CD4-positive, CD25-positive, alpha-beta regulatory T cell (primary cell): ENCODE measurements at regions not wholly inside any gene's neighbourhood (a gene's known extent, or its start where the extent isn't known, plus 50 kb on each side); places are given as distances from the start of the nearest gene placed in this dataset.

Experiments used
- ATAC-seq, 2 donors: fragments of 150-1000 bp; cut with Tn5 transposase; one replicate each; pipeline ENCODE4 v1.10.0; 2021; ENCODE audit warnings: low read depth in 2 of 2, moderate number of reproducible peaks in 2 of 2, moderate library complexity in 1 of 2
- DNase-seq, 3 donors: peaks; one replicate each; pipeline versions ENCODE4 v3.0.0 to v3.0.0-alpha.2; 2012 to 2022; ENCODE audit warnings: mixed read lengths in 1 of 3
- H3K27ac ChIP-seq: one replicate; pipeline ENCODE4 v1.7.0; 2013; ENCODE audit warnings: mild to moderate bottlenecking, low read length; ENCODE audit not compliant: insufficient read depth, poor library complexity, severe bottlenecking
- H3K27me3 ChIP-seq: one replicate; pipeline ENCODE4 v1.7.0; 2013; ENCODE audit warnings: low read length; ENCODE audit not compliant: control insufficient read depth, insufficient read depth
- H3K36me3 ChIP-seq: one replicate; pipeline ENCODE4 v1.7.0; 2013; ENCODE audit warnings: mild to moderate bottlenecking, low read length, moderate library complexity; ENCODE audit not compliant: control insufficient read depth, insufficient read depth
- H3K4me1 ChIP-seq: 2 replicates; pipeline ENCODE4 v1.7.0; 2013; ENCODE audit warnings: mild to moderate bottlenecking, low read length; ENCODE audit not compliant: insufficient read depth, control insufficient read depth, poor library complexity, severe bottlenecking
- H3K4me3 ChIP-seq: one replicate; pipeline ENCODE4 v1.7.0; 2013; ENCODE audit warnings: low read depth, mild to moderate bottlenecking, low read length, moderate library complexity
- H3K9me3 ChIP-seq, 2 experiments: 1 replicate in 1 of 2; 2 replicates in 1 of 2; pipeline ENCODE4 v1.7.0; 2013; ENCODE audit warnings: low read length in 2 of 2, mild to moderate bottlenecking in 1 of 2, moderate library complexity in 1 of 2; ENCODE audit not compliant: control insufficient read depth in 2 of 2
- H3K27ac Mint-ChIP-seq, 3 donors: one replicate each; pipeline ENCODE4 v1.8.0; 2020 to 2022; ENCODE audit warnings: mild to moderate bottlenecking in 3 of 3, mixed read lengths in 3 of 3, moderate library complexity in 2 of 3
- H3K27me3 Mint-ChIP-seq: one replicate; pipeline ENCODE4 v1.8.0; 2022; ENCODE audit warnings: mild to moderate bottlenecking, mixed read lengths
- H3K36me3 Mint-ChIP-seq: one replicate; pipeline ENCODE4 v1.8.0; 2020; ENCODE audit warnings: mixed read lengths
- H3K4me1 Mint-ChIP-seq, 4 donors: one replicate each; pipeline ENCODE4 v1.8.0; 2020 to 2022; ENCODE audit warnings: mixed read lengths in 4 of 4, mild to moderate bottlenecking in 1 of 4
- H3K4me3 Mint-ChIP-seq, 4 donors: one replicate each; pipeline ENCODE4 v1.8.0; 2020 to 2022; ENCODE audit warnings: mild to moderate bottlenecking in 4 of 4, mixed read lengths in 4 of 4, moderate library complexity in 3 of 4
- H3K9me3 Mint-ChIP-seq, 7 donors: one replicate each; pipeline ENCODE4 v1.8.0; 2020 to 2022; ENCODE audit warnings: mixed read lengths in 7 of 7, mild to moderate bottlenecking in 3 of 7, moderate library complexity in 2 of 7

GRCh38 chr14:43803076-43803689, 703.9 kb downstream of the FSCB start:
- Histone ChIP-seq H3K9me3 (peaks cover 0 to 9% of the 10 kb centered on the region in 2 experiments), H3K4me1 (no peaks in the 10 kb centered on the region), H3K36me3 (no peaks in the 10 kb centered on the region), H3K4me3 (no peak overlapping the region), H3K27me3 (no peaks in the 10 kb centered on the region), H3K27ac (no peak overlapping the region)
- no peaks in the 10 kb centered on the region for H3K27me3 Mint-ChIP-seq
- DNase-seq, result no peak
- H3K9me3 Mint-ChIP-seq, result peaks cover 2 to 39% (median 12%) of the 10 kb centered on the region in 7 donors
- H3K36me3 Mint-ChIP-seq, result no peaks in the 10 kb centered on the region
- H3K4me3 Mint-ChIP-seq, result no peak overlapping the region
- ATAC-seq, result no peak
- H3K4me1 Mint-ChIP-seq, result no peaks in the 10 kb centered on the region
- H3K27ac Mint-ChIP-seq, result no peak overlapping the region

GRCh38 chr14:43795600-43796228, 711.4 kb downstream of the FSCB start:
- Mint-ChIP-seq H3K9me3 (peaks cover 0 to 7% (median 3%) of the 10 kb centered on the region in 7 donors), H3K4me3 (no peak overlapping the region), H3K4me1 (no peaks in the 10 kb centered on the region), H3K27ac (no peak overlapping the region), H3K27me3 (no peaks in the 10 kb centered on the region), H3K36me3 (no peaks in the 10 kb centered on the region)
- H3K9me3 ChIP-seq, result no peaks in the 10 kb centered on the region
- no peak for ATAC-seq
- H3K4me1 ChIP-seq, result no peaks in the 10 kb centered on the region
- no peak overlapping the region for H3K27ac ChIP-seq
- DNase-seq, result no peak
- no peak overlapping the region for H3K4me3 ChIP-seq
- H3K27me3 ChIP-seq, result no peaks in the 10 kb centered on the region
- H3K36me3 ChIP-seq, result no peaks in the 10 kb centered on the region

GRCh38 chr14:43793579-43793978, 713.5 kb downstream of the FSCB start:
- DNase-seq (no peak), ATAC-seq (no peak)
- no peaks in the 10 kb centered on the region for H3K27me3 ChIP-seq
- no peak overlapping the region for H3K27ac Mint-ChIP-seq
- H3K4me3 Mint-ChIP-seq, result no peak overlapping the region
- no peaks in the 10 kb centered on the region for H3K4me1 Mint-ChIP-seq
- H3K9me3 ChIP-seq, result no peaks in the 10 kb centered on the region
- no peaks in the 10 kb centered on the region for H3K4me1 ChIP-seq
- H3K4me3 ChIP-seq, result no peak overlapping the region
- H3K36me3 Mint-ChIP-seq, result no peaks in the 10 kb centered on the region
- H3K9me3 Mint-ChIP-seq, result peaks cover 0 to 6% (median 3%) of the 10 kb centered on the region in 7 donors
- H3K27me3 Mint-ChIP-seq, result no peaks in the 10 kb centered on the region
- H3K27ac ChIP-seq, result no peak overlapping the region
- no peaks in the 10 kb centered on the region for H3K36me3 ChIP-seq

GRCh38 chr14:43792980-43793379, 714.1 kb downstream of the FSCB start:
- no peaks in the 10 kb centered on the region for H3K27me3 Mint-ChIP-seq
- Histone ChIP-seq H3K27ac (no peak overlapping the region), H3K36me3 (no peaks in the 10 kb centered on the region), H3K4me3 (no peak overlapping the region), H3K9me3 (no peaks in the 10 kb centered on the region), H3K27me3 (no peaks in the 10 kb centered on the region), H3K4me1 (no peaks in the 10 kb centered on the region)
- ATAC-seq (no peak), DNase-seq (no peak)
- no peak overlapping the region for H3K27ac Mint-ChIP-seq
- no peak overlapping the region for H3K4me3 Mint-ChIP-seq
- no peaks in the 10 kb centered on the region for H3K4me1 Mint-ChIP-seq
- H3K36me3 Mint-ChIP-seq, result no peaks in the 10 kb centered on the region
- peaks cover 0 to 6% (median 3%) of the 10 kb centered on the region in 7 donors for H3K9me3 Mint-ChIP-seq

DNA sequence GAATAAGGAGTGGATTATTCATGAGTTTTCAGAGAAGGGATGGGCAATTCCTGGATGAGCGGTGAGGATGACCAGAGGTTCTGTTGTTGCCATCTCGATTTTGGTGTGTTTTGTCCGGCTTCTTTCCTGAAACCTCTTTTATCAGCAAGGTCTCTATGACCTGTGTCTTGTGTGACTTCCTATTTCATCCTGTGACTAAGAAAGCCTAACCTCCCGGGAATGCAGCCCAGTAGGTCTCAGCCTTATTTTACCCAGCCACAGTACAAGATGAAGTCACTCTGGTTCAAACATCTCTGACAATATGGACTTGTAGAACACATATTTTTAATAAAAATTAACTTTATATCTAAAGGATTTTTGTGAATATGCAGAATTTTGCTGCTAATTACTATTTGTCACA, 716.4 kb downstream of the FSCB start:
- no peak overlapping the region for H3K4me3 Mint-ChIP-seq
- H3K27ac Mint-ChIP-seq, result no peak overlapping the region
- no peaks in the 10 kb centered on the region for H3K27me3 Mint-ChIP-seq
- H3K9me3 Mint-ChIP-seq, result peaks cover 0 to 9% (median 3%) of the 10 kb centered on the region in 7 donors
- H3K27ac ChIP-seq, result no peak overlapping the region
- no peaks in the 10 kb centered on the region for H3K36me3 ChIP-seq
- no peaks in the 10 kb centered on the region for H3K27me3 ChIP-seq
- H3K4me3 ChIP-seq, result no peak overlapping the region
- no peaks in the 10 kb centered on the region for H3K4me1 ChIP-seq
- DNase-seq (no peak), ATAC-seq (no peak)
- no peaks in the 10 kb centered on the region for H3K4me1 Mint-ChIP-seq
- H3K36me3 Mint-ChIP-seq, result no peaks in the 10 kb centered on the region
- no peaks in the 10 kb centered on the region for H3K9me3 ChIP-seq

- Histone ChIP-seq H3K27me3 (no peaks in the 10 kb centered on the region), H3K9me3 (no peaks in the 10 kb centered on the region), H3K4me3 (no peak overlapping the region), H3K36me3 (no peaks in the 10 kb centered on the region), H3K27ac (no peak overlapping the region), H3K4me1 (no peaks in the 10 kb centered on the region)
- H3K36me3 Mint-ChIP-seq, result no peaks in the 10 kb centered on the region
- peaks cover 0 to 4% (median 2%) of the 10 kb centered on the region in 7 donors for H3K9me3 Mint-ChIP-seq
- H3K27ac Mint-ChIP-seq, result no peak overlapping the region
- H3K4me3 Mint-ChIP-seq, result no peak overlapping the region
- no peaks in the 10 kb centered on the region for H3K4me1 Mint-ChIP-seq
- DNase-seq, result no peak
- H3K27me3 Mint-ChIP-seq, result no peaks in the 10 kb centered on the region
- no peak for ATAC-seq
These were observed 717.6 kb downstream of the FSCB start for GRCh38 chr14:43789458-43789857.

GRCh38 chr14:43786066-43786762, 720.9 kb downstream of the FSCB start:
- Mint-ChIP-seq H3K4me3 (no peak overlapping the region), H3K27ac (no peak overlapping the region), H3K36me3 (no peaks in the 10 kb centered on the region), H3K9me3 (peaks cover 0 to 12% (median 2%) of the 10 kb centered on the region in 7 donors), H3K4me1 (no peaks in the 10 kb centered on the region), H3K27me3 (no peaks in the 10 kb centered on the region)
- Histone ChIP-seq H3K27me3 (no peaks in the 10 kb centered on the region), H3K36me3 (no peaks in the 10 kb centered on the region), H3K9me3 (no peaks in the 10 kb centered on the region), H3K4me3 (no peak overlapping the region), H3K4me1 (no peaks in the 10 kb centered on the region), H3K27ac (no peak overlapping the region)
- ATAC-seq (no peak), DNase-seq (no peak)
